SK-N-SH (cell line): ENCODE measurements at regions not wholly inside any gene's neighbourhood (a gene's known extent, or its start where the extent isn't known, plus 50 kb on each side); places are given as distances from the start of the nearest gene placed in this dataset.

Experiments used
- CTCF ChIA-PET: fragments of 300-600, 350-600 bp; formaldehyde crosslinking; extraction: SDS; loops from one replicate; lab custom pipeline; 2021; lab: Yijun Ruan, JAX
- POLR2A ChIA-PET: fragments of 350-600 bp; sonication (Branson Sonifier 250); formaldehyde crosslinking; extraction: SDS; loops from one replicate; lab custom pipeline; 2020; ENCODE audit warnings: antibody characterized with exemption, inconsistent platforms; lab: Yijun Ruan, JAX
- DNase-seq: peaks from one replicate; pipeline ENCODE4 v3.0.0; 2012
- H2AFZ ChIP-seq: fragments of 200-600 bp; sonication (generic); 2 replicates; pipeline ENCODE4 v1.8.1; 2016; ENCODE audit warnings: antibody characterized with exemption, mild to moderate bottlenecking, low read depth
- H3F3A ChIP-seq: fragments of 200-600 bp; sonication (generic); replicated peaks from 2 replicates; pipeline ENCODE3; 2016; ENCODE audit warnings: antibody characterized with exemption, mild to moderate bottlenecking; ENCODE audit not compliant: insufficient read depth
- H3K27ac ChIP-seq, 2 experiments: fragments of 200-500 bp in 1 of 2; fragments of 200-600 bp in 1 of 2; sonication (Bioruptor generic) in 1 of 2; sonication (generic), shearing (Covaris generic) in 1 of 2; 2 replicates each; pipeline versions ENCODE4 v1.5.1 to v1.6.1; 2014 to 2016; ENCODE audit warnings: low read depth in 2 of 2, inconsistent platforms in 1 of 2, low read length in 1 of 2, mild to moderate bottlenecking in 1 of 2, mixed read lengths in 1 of 2
- H3K27me3 ChIP-seq: fragments of 200-600 bp; sonication (generic), shearing (Covaris generic); 2 replicates; pipeline ENCODE4 v1.6.1; 2016; ENCODE audit warnings: mixed run types; ENCODE audit not compliant: insufficient read depth
- H3K36me3 ChIP-seq, 2 experiments: fragments of 200-500 bp in 1 of 2; fragments of 200-600 bp in 1 of 2; sonication (Bioruptor generic) in 1 of 2; sonication (generic) in 1 of 2; replicated peaks in 1 of 2; 2 replicates each; pipeline versions ENCODE3 to v1.5.1; 2014 to 2016; ENCODE audit warnings: low read length in 1 of 2, mild to moderate bottlenecking in 1 of 2; ENCODE audit not compliant: insufficient read depth in 2 of 2, control insufficient read depth in 1 of 2
- H3K4me1 ChIP-seq, 2 experiments: fragments of 200-500 bp in 1 of 2; fragments of 200-600 bp in 1 of 2; sonication (Bioruptor generic) in 1 of 2; sonication (generic), shearing (Covaris generic) in 1 of 2; 2 replicates each; pipeline versions ENCODE4 v1.5.1 to v1.6.1; 2014 to 2016; ENCODE audit warnings: low read depth in 1 of 2, low read length in 1 of 2, mixed run types in 1 of 2; ENCODE audit not compliant: insufficient read depth in 2 of 2, control insufficient read depth in 1 of 2
- H3K4me2 ChIP-seq: fragments of 200-600 bp; sonication (generic), shearing (Covaris generic); 2 replicates; pipeline ENCODE4 v1.6.1; 2017; ENCODE audit warnings: mixed run types
- H3K4me3 ChIP-seq, 2 experiments: fragments of 200-500 bp in 1 of 2; fragments of 200-600 bp in 1 of 2; sonication (Bioruptor generic) in 1 of 2; sonication (generic), shearing (Covaris generic) in 1 of 2; 2 replicates each; pipeline versions ENCODE4 v1.5.1 to v1.8.1; 2014 to 2016; ENCODE audit warnings: low read depth in 2 of 2, inconsistent platforms in 1 of 2, low read length in 1 of 2, mild to moderate bottlenecking in 1 of 2, mixed read lengths in 1 of 2, moderate library complexity in 1 of 2
- H3K79me2 ChIP-seq: fragments of 200-600 bp; sonication (generic); 2 replicates; pipeline ENCODE4 v1.8.1; 2017; ENCODE audit warnings: mild to moderate bottlenecking; ENCODE audit not compliant: insufficient read depth
- H3K9ac ChIP-seq: fragments of 200-600 bp; sonication (generic); 2 replicates; pipeline ENCODE4 v1.6.1; 2017; ENCODE audit warnings: mixed run types
- H3K9me2 ChIP-seq: fragments of 200-600 bp; sonication (generic); 2 replicates; pipeline ENCODE4 v1.6.1; 2017; ENCODE audit warnings: mixed run types
- H3K9me3 ChIP-seq: fragments of 200-600 bp; sonication (generic); 2 replicates; pipeline ENCODE4 v1.6.1; 2017; ENCODE audit warnings: mixed run types, mild to moderate bottlenecking, moderate library complexity
- H4K20me1 ChIP-seq: fragments of 200-600 bp; sonication (generic); 2 replicates; pipeline ENCODE4 v1.6.1; 2017; ENCODE audit warnings: mild to moderate bottlenecking, mixed run types; ENCODE audit not compliant: insufficient read depth
- CHD2 ChIP-seq: fragments of 150-350 bp; IDR thresholded peaks from 2 replicates; pipeline ENCODE4 v1.6.1; 2018; ENCODE audit warnings: low read length; ENCODE audit not compliant: partially characterized antibody
- ELF1 ChIP-seq: IDR thresholded peaks from 2 replicates; pipeline ENCODE4 v1.4.0; 2012
- EP300 ChIP-seq, 2 experiments: IDR thresholded peaks; 2 replicates each; pipeline versions ENCODE4 v1.4.0 to v1.6.1; 2012; ENCODE audit warnings: borderline replicate concordance in 1 of 2, low read depth in 1 of 2, low read length in 1 of 2
- FOXJ3 ChIP-seq: sonication (generic); formaldehyde crosslinking; IDR thresholded peaks from 2 replicates; pipeline ENCODE4 v1.5.1; 2020; ENCODE audit warnings: mild to moderate bottlenecking, missing genetic modification reagents
- FOXM1 ChIP-seq: IDR thresholded peaks from 2 replicates; pipeline ENCODE4 v1.4.0; 2012; ENCODE audit warnings: low read depth, mild to moderate bottlenecking
- GATA2 ChIP-seq: sonication (generic); formaldehyde crosslinking; IDR thresholded peaks from 2 replicates; pipeline ENCODE4 v1.5.0; 2020; ENCODE audit warnings: mild to moderate bottlenecking, missing genetic modification reagents
- MEF2A ChIP-seq: IDR thresholded peaks from 2 replicates; pipeline ENCODE4 v1.4.0; 2012; ENCODE audit warnings: low read depth, borderline replicate concordance
- NFIC ChIP-seq: IDR thresholded peaks from 2 replicates; pipeline ENCODE4 v1.4.0; 2012; ENCODE audit warnings: borderline replicate concordance
- NRF1 ChIP-seq: IDR thresholded peaks from 2 replicates; pipeline ENCODE4 v1.6.1; 2012; ENCODE audit warnings: low read depth, mild to moderate bottlenecking, low read length
- RAD21 ChIP-seq: IDR thresholded peaks from 2 replicates; pipeline ENCODE4 v1.6.1; 2012; ENCODE audit warnings: mild to moderate bottlenecking, low read length
- RCOR1 ChIP-seq: fragments of 150-350 bp; IDR thresholded peaks from 2 replicates; pipeline ENCODE4 v1.6.1; 2017; ENCODE audit warnings: antibody characterized with exemption, low read length
- REST ChIP-seq: IDR thresholded peaks from 2 replicates; pipeline ENCODE4 v1.6.1; 2012; ENCODE audit warnings: mild to moderate bottlenecking, low read depth, low read length, moderate library complexity
- SMC3 ChIP-seq: IDR thresholded peaks from 2 replicates; pipeline ENCODE4 v1.6.1; 2012; ENCODE audit warnings: low read depth, low read length, improper control_type of control experiment
- TCF12 ChIP-seq: IDR thresholded peaks from 2 replicates; pipeline ENCODE4 v1.4.0; 2012
- TEAD4 ChIP-seq: IDR thresholded peaks from 2 replicates; pipeline ENCODE4 v1.4.0; 2012; ENCODE audit warnings: mild to moderate bottlenecking, borderline replicate concordance; ENCODE audit not compliant: insufficient read depth
- USF1 ChIP-seq: IDR thresholded peaks from 2 replicates; pipeline ENCODE4 v1.4.0; 2012; ENCODE audit warnings: low read depth, borderline replicate concordance
- ZBTB33 ChIP-seq: IDR thresholded peaks from 2 replicates; pipeline ENCODE4 v1.4.0; 2012; ENCODE audit warnings: low read depth, borderline replicate concordance
- WGBS: methylation state at CpG from one replicate; pipeline ENCODE4 v1.1.6; 2017; ENCODE audit warnings: low lambda C conversion rate; 5-methylcytosine and 5-hydroxymethylcytosine counted together
- TF ChIP-seq, protein P1 (sequence below): fragments of 150-350 bp; IDR thresholded peaks from 2 replicates; pipeline ENCODE4 v1.6.1; 2016; ENCODE audit warnings: mild to moderate bottlenecking, low read depth, low read length
- TF ChIP-seq, protein P2 (sequence below): fragments of 150-350 bp; IDR thresholded peaks from 2 replicates; pipeline ENCODE4 v1.6.1; 2017; ENCODE audit warnings: antibody characterized with exemption, low read length, low read depth, borderline replicate concordance
- TF ChIP-seq, protein P3 (sequence below): fragments of 200-600 bp; sonication (generic); IDR thresholded peaks from 2 replicates; pipeline ENCODE4 v1.6.1; 2017; ENCODE audit warnings: antibody characterized with exemption, mild to moderate bottlenecking, moderate library complexity

GRCh38 chr10:6843894-6844650, 264.0 kb upstream of the PRKCQ start:
- Histone ChIP-seq H3K9me2 (no peaks in the 10 kb centered on the region), H3K9me3 (no peaks in the 10 kb centered on the region), H3K27me3 (no peaks in the 10 kb centered on the region), H3F3A (no peaks in the 10 kb centered on the region), H3K4me3 (no peak overlapping the region), H3K36me3 (no peaks in the 10 kb centered on the region), H4K20me1 (no peaks in the 10 kb centered on the region), H3K9ac (no peak overlapping the region), H3K79me2 (no peaks in the 10 kb centered on the region), H3K27ac (no peak overlapping the region), H3K4me1 (no peaks in the 10 kb centered on the region), H3K4me2 (no peak overlapping the region), H2AFZ (no peak overlapping the region)
- ChIA-PET POLR2A (no interaction called here), CTCF (no interaction called here)
- DNase-seq, result no peak
- TF ChIP-seq EP300 (IDR thresholded peaks at IDR 0.05; ENCODE audit: borderline replicate concordance in 1 of 2, low read depth in 1 of 2, low read length in 1 of 2) (no peak), ZBTB33 (no peak), SMC3 (no peak), TEAD4 (no peak), NRF1 (no peak), ELF1 (no peak), RAD21 (no peak), REST (no peak), FOXJ3 (CRISPR knock-in tag) (no peak), RCOR1 (no peak), MEF2A (no peak), USF1 (no peak), NFIC (no peak), FOXM1 (no peak), TCF12 (no peak), GATA2 (CRISPR knock-in tag) (no peak), CHD2 (no peak)
- TF ChIP-seq, protein P1, sequence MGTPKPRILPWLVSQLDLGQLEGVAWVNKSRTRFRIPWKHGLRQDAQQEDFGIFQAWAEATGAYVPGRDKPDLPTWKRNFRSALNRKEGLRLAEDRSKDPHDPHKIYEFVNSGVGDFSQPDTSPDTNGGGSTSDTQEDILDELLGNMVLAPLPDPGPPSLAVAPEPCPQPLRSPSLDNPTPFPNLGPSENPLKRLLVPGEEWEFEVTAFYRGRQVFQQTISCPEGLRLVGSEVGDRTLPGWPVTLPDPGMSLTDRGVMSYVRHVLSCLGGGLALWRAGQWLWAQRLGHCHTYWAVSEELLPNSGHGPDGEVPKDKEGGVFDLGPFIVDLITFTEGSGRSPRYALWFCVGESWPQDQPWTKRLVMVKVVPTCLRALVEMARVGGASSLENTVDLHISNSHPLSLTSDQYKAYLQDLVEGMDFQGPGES, result no peak
- TF ChIP-seq, protein P2, sequence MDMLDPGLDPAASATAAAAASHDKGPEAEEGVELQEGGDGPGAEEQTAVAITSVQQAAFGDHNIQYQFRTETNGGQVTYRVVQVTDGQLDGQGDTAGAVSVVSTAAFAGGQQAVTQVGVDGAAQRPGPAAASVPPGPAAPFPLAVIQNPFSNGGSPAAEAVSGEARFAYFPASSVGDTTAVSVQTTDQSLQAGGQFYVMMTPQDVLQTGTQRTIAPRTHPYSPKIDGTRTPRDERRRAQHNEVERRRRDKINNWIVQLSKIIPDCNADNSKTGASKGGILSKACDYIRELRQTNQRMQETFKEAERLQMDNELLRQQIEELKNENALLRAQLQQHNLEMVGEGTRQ, result no peak
- TF ChIP-seq, protein P3, sequence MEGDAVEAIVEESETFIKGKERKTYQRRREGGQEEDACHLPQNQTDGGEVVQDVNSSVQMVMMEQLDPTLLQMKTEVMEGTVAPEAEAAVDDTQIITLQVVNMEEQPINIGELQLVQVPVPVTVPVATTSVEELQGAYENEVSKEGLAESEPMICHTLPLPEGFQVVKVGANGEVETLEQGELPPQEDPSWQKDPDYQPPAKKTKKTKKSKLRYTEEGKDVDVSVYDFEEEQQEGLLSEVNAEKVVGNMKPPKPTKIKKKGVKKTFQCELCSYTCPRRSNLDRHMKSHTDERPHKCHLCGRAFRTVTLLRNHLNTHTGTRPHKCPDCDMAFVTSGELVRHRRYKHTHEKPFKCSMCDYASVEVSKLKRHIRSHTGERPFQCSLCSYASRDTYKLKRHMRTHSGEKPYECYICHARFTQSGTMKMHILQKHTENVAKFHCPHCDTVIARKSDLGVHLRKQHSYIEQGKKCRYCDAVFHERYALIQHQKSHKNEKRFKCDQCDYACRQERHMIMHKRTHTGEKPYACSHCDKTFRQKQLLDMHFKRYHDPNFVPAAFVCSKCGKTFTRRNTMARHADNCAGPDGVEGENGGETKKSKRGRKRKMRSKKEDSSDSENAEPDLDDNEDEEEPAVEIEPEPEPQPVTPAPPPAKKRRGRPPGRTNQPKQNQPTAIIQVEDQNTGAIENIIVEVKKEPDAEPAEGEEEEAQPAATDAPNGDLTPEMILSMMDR, result no peak
- WGBS, result 20% methylated on average over 4 of the region's 4 CpGs
